Hematopoietic multipotent progenitor cell (in vitro differentiated cells): ENCODE measurements at regions not wholly inside any gene's neighbourhood (a gene's known extent, or its start where the extent isn't known, plus 50 kb on each side); places are given as distances from the start of the nearest gene placed in this dataset.

ENCODE experiments used
- DNase-seq, 3 donors: peaks; one replicate each; pipeline ENCODE4 v3.0.0-alpha.2; 2011 to 2015; ENCODE audit warnings: low read depth in 2 of 3, low spot score in 2 of 3

GRCh38 chr13:83618966-83619365 lies 263.3 kb downstream of the SLITRK1 start:
- DNase-seq, result no peak

DNA sequence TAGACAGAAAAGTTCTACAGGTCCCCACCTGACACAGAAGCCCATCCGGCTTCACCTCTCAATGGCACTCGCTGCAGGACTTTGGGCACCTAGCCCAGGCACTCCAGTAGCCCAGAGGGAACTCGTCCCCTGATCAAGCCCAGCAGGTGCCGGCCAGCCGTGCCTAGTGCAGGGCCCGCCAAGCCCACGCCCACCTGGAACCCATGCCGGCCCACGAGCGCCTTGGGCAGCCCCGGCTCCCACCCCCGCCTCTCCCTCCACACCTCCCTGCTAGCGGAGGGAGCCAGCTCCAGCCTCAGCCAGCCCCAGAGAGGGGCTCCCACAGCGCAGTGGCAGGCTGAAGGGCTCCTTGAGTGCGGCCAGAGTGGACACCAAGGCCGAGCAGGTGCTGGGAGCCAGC lies 268.8 kb downstream of the SLITRK1 start:
- DNase-seq, result no peak

DNA sequence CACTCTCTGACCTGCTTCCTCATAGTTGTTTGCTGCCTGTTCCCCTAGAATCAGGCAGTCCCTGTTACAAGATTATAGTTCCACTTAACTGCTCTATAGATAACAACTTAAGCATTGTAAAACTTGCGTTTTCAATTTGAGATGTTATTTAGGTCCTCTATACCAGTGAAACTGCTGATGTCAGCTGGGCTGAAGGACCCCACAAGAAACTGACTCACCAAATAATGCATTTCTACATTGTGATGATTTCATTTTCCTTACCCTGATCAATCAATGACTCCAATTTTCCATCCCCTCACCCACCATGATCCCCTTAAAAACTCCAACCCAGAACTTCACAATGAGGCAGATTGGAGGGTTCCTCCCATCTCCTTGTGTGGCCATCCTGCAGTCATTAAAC lies 280.7 kb downstream of the SLITRK1 start:
- no peak for DNase-seq

- no peak for DNase-seq
Measured at GRCh38 chr13:83592095-83592494, 290.2 kb downstream of the SLITRK1 start.

GRCh38 chr13:83589814-83590213 lies 292.5 kb downstream of the SLITRK1 start:
- no peak for DNase-seq

GRCh38 chr13:83577183-83577582 lies 305.1 kb downstream of the SLITRK1 start:
- DNase-seq, result no peak

GRCh38 chr13:83568019-83568418 lies 314.3 kb downstream of the SLITRK1 start:
- DNase-seq, result no peak

GRCh38 chr13:83563499-83563898 lies 318.8 kb downstream of the SLITRK1 start:
- no peak for DNase-seq

GRCh38 chr13:83557845-83558244 lies 324.4 kb downstream of the SLITRK1 start:
- DNase-seq, result no peak

- no peak for DNase-seq
Measured at GRCh38 chr13:83549671-83550070, 332.6 kb downstream of the SLITRK1 start.

- no peak for DNase-seq
Measured at GRCh38 chr13:83547043-83547442, 335.2 kb downstream of the SLITRK1 start.

DNA sequence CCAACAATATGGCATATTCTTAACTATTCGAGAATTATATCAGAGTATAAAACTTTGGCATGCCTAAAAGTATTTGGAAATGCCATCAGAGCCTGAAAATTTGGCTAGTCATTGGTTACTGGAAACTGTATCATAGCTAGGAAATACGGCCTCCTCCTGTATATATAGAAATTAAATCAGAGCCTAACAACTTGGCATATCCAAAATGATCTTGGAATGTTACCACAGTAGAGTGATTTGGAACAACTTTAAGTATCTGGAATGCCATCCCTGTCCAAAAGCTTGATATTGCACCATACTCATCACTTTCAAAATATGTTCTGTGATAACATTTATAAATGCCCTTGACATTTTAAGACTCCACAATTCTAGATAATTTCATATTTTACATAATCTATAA lies 335.8 kb downstream of the SLITRK1 start:
- DNase-seq, result no peak

DNA sequence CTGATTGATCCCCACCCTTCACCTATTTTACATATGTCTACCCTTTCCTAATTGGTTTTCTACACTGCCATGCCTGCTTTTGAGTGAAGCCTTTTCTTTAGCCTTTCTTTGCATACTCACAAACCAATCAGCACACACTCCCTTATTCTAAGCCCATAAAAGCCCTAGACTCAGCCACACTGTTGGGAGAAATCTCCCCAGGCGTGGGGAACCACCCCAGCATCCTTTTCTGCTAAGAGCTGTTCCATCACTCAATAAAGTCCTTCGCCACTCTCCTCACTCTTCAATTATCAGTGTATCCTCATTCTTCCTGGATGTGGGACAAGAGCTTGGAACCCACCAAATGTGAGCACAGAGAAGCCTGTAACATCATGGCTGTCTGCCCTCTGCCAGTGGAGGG lies 343.6 kb downstream of the SLITRK1 start:
- peak in 1 of 3 donors; percentile 30 for DNase-seq

DNA sequence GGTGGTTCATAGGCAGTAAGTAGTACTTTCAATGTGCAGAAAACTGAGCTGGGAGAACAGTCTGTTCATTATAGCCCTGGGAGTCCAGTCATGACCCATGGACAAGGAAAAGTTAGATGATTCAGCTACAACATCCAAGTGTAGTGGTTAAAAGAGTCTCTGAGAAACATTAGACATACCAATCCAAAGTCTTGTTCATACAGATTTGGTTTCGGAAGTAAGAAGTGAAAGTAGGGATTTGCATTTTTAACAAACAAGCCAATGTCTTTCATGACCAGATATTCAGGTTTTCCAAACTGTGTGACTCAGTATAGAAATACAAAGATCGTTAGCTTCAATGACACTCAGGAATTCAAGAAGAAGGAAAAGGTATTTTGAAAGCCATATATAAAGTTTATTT lies 345.3 kb downstream of the SLITRK1 start:
- no peak for DNase-seq

GRCh38 chr13:83536153-83536552 lies 346.1 kb downstream of the SLITRK1 start:
- DNase-seq, result no peak

DNA sequence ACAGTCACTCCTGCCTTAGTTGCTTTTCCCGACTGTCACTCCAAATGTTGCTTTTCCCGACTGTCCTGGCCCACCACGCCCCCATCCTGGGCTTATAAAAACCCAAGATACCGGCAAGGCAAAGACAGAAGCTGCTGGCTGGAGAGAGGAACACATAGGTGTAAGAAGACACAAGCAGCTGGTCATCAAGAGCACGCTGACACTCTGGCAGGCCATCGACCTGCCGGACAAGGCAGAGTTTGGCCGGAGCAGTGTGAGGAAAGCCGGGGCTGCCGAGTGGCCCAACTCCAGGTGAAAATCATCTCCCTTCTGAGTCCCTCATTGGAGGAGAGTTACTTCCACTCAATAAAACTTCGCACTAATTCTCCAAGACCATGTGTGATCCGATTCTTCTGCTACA lies 349.5 kb downstream of the SLITRK1 start:
- DNase-seq, result no peak

DNA sequence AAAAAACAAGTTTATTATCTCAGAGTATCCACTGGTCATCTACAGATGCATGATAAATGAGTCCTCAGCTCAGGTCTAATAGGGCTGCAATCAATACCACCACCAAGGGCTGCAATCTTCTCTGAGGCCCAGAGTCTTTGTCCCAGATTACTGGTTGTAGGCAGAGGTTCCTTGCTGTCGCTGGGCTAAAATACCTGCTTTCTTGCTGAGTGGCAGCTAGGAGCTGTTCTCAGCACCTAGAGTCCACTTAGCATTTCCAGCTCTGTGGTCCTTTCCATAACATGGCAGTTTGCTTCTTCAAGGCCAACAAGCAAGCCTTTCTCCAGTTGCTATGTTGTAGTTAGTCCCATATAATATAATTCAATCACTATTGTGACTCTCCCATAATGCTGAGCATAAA lies 351.3 kb downstream of the SLITRK1 start:
- DNase-seq, result no peak

GRCh38 chr13:83516781-83517180 lies 365.5 kb downstream of the SLITRK1 start:
- DNase-seq, result no peak

GRCh38 chr13:83515268-83516015 lies 366.8 kb downstream of the SLITRK1 start:
- DNase-seq, result peak in 2 of 3 donors; percentile 22 to 57

- no peak for DNase-seq
Measured at GRCh38 chr13:83508771-83509301, 373.4 kb downstream of the SLITRK1 start.

DNA sequence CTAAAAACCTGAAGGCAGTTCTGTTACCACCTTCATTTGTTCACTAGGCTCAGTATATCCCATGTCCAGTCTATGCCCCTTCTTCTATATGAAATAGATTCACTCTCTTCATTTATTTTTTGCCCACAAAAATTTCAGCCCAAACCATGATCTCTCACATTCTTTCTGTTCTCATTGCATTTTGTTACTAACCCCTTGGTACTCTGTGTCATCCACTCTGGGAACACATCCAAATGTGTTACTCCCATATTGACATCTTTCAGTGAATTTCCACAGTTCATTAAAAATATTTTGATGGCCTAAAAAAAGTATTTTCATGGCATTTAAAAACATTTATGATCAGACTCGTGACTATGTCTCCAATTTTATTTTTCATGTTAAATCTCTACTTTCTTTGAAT lies 378.9 kb downstream of the SLITRK1 start:
- DNase-seq, result no peak

DNA sequence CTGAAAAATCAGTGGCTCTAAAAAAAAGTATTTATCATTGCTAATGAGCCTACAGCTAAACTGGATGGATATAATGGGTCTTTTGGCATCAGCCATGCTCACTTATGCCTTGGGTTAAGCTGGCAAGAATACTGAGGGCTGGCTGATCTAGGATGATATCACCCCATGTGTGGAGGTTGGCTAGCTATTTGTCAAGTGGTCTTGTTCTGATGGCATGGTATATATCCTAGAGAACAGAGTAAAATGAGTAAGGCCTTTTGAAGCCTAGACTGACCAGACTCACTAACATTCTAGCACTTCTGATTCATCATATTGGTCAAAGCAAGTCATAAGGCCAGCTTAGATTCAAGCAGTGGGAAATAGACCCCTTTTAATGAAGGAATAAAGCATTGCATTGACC lies 383.0 kb downstream of the SLITRK1 start:
- DNase-seq, result no peak
